IMR-90 (cell line): ENCODE measurements at regions not wholly inside any gene's neighbourhood (a gene's known extent, or its start where the extent isn't known, plus 50 kb on each side); places are given as distances from the start of the nearest gene placed in this dataset.

Experiments
- BHLHE40 ChIP-seq: fragments of 150-350 bp; IDR thresholded peaks from 2 replicates; pipeline ENCODE4 v1.6.1; 2016; ENCODE audit warnings: mild to moderate bottlenecking, low read depth, low read length
- CEBPB ChIP-seq: IDR thresholded peaks from 2 replicates; pipeline ENCODE4 v1.6.1; 2012; ENCODE audit warnings: low read depth, low read length, improper control_type of control experiment
- FOS ChIP-seq: fragments of 150-350 bp; IDR thresholded peaks from 2 replicates; pipeline ENCODE4 v1.6.1; 2016; ENCODE audit warnings: low read depth, low read length
- MAFK ChIP-seq: IDR thresholded peaks from 2 replicates; pipeline ENCODE4 v1.6.1; 2012; ENCODE audit warnings: low read depth, low read length, improper control_type of control experiment
- MAZ ChIP-seq: IDR thresholded peaks from 2 replicates; pipeline ENCODE4 v1.6.1; 2012; ENCODE audit warnings: low read depth, mild to moderate bottlenecking, low read length, improper control_type of control experiment, moderate library complexity, borderline replicate concordance
- MXI1 ChIP-seq: IDR thresholded peaks from 2 replicates; pipeline ENCODE4 v1.6.1; 2012; ENCODE audit warnings: low read depth, mild to moderate bottlenecking, low read length, moderate library complexity, borderline replicate concordance
- NFE2L2 ChIP-seq: fragments of 150-350 bp; IDR thresholded peaks from 2 replicates; pipeline ENCODE4 v1.6.1; 2016; ENCODE audit warnings: low read depth, mild to moderate bottlenecking, low read length
- POLR2A ChIP-seq: IDR thresholded peaks from 2 replicates; pipeline ENCODE4 v1.6.1; 2012; ENCODE audit warnings: mild to moderate bottlenecking, low read depth, low read length
- RAD21 ChIP-seq: IDR thresholded peaks from 2 replicates; pipeline ENCODE4 v1.6.1; 2012; ENCODE audit warnings: low read length, improper control_type of control experiment
- RCOR1 ChIP-seq: IDR thresholded peaks from 2 replicates; pipeline ENCODE4 v1.6.1; 2012; ENCODE audit warnings: mild to moderate bottlenecking, low read length, improper control_type of control experiment; ENCODE audit not compliant: insufficient replicate concordance
- RFX5 ChIP-seq: IDR thresholded peaks from 2 replicates; pipeline ENCODE4 v1.8.0; 2012; ENCODE audit warnings: low read depth, mild to moderate bottlenecking, low read length, moderate library complexity
- SMC3 ChIP-seq: fragments of 150-350 bp; IDR thresholded peaks from 2 replicates; pipeline ENCODE4 v1.6.1; 2016; ENCODE audit warnings: low read depth, mild to moderate bottlenecking, antibody characterized with exemption, low read length, moderate library complexity
- TF ChIP-seq, protein P1 (sequence below): conservative IDR thresholded peaks from 2 replicates; pipeline ENCODE4 v1.5.1; 2012; ENCODE audit warnings: mild to moderate bottlenecking, low read depth, low read length, improper control_type of control experiment
- TF ChIP-seq, protein P2 (sequence below): fragments of 150-350 bp; IDR thresholded peaks from 2 replicates; pipeline ENCODE4 v1.6.1; 2017; ENCODE audit warnings: mild to moderate bottlenecking, antibody characterized with exemption, low read length, low read depth

DNA sequence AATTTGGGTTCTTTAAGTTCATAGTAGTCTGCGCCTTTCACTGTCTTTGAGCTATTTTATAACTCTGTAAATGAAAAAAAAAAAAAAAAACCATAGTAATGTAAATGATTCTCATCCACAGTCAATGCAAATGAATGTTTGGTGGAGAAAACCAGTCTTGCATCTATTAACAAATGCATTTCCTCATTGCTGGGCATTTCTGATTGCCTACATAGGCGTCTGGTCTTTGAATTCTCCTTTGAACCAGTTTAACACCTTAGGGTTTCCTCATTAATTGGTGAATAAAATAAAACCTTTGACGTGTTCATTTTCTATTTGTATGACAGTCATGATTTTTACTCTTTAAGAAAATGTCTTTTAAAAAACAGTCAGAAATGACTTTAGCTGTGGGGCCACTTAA lies 114.8 kb downstream of the C12orf75 start:
- TF ChIP-seq POLR2A = no peak
- TF ChIP-seq BHLHE40 = no peak
- TF ChIP-seq, protein P1, sequence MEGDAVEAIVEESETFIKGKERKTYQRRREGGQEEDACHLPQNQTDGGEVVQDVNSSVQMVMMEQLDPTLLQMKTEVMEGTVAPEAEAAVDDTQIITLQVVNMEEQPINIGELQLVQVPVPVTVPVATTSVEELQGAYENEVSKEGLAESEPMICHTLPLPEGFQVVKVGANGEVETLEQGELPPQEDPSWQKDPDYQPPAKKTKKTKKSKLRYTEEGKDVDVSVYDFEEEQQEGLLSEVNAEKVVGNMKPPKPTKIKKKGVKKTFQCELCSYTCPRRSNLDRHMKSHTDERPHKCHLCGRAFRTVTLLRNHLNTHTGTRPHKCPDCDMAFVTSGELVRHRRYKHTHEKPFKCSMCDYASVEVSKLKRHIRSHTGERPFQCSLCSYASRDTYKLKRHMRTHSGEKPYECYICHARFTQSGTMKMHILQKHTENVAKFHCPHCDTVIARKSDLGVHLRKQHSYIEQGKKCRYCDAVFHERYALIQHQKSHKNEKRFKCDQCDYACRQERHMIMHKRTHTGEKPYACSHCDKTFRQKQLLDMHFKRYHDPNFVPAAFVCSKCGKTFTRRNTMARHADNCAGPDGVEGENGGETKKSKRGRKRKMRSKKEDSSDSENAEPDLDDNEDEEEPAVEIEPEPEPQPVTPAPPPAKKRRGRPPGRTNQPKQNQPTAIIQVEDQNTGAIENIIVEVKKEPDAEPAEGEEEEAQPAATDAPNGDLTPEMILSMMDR = no peak
- no peak for TF ChIP-seq RFX5
- TF ChIP-seq NFE2L2 = no peak
- no peak for TF ChIP-seq FOS
- TF ChIP-seq SMC3 = no peak
- no peak for TF ChIP-seq RCOR1
- TF ChIP-seq MXI1 = no peak
- TF ChIP-seq MAFK = no peak
- no peak for TF ChIP-seq CEBPB
- TF ChIP-seq RAD21 = no peak
- TF ChIP-seq MAZ = no peak
- TF ChIP-seq, protein P2, sequence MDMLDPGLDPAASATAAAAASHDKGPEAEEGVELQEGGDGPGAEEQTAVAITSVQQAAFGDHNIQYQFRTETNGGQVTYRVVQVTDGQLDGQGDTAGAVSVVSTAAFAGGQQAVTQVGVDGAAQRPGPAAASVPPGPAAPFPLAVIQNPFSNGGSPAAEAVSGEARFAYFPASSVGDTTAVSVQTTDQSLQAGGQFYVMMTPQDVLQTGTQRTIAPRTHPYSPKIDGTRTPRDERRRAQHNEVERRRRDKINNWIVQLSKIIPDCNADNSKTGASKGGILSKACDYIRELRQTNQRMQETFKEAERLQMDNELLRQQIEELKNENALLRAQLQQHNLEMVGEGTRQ = no peak
